ENCODE measurements at regions not wholly inside any gene's neighbourhood (a gene's known extent, or its start where the extent isn't known, plus 50 kb on each side); places are given as distances from the start of the nearest gene placed in this dataset.

DNA sequence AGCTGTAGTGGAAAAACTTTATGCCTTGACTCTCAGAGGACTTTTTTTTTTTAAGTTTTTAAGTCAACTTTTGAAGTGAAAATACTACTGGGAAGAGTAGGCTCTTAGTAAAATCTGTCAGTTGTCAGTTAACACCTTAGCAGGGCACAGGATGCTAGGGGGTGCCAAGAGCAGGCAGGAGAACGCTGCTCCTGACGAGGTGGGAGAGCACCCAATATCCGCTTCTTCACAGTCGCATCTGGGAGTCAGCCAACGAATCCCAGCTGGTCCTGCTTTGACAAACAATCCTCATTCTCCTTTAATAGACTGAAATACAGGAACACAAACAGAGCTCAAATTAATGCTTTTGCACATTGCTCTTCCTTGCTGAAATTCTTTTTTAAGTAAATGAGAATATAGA is 709.5 kb upstream of the ACVR2A start:
- H3K4me3 ChIP-seq (replicated peaks in 1 of 2; ENCODE audit: low read depth in 1 of 2, low read length in 2 of 2): no peak overlapping the region
- H3K79me2 ChIP-seq (ENCODE audit: insufficient read depth, low read length): no peaks in the 10 kb centered on the region
- H3K4me1 ChIP-seq (ENCODE audit: control insufficient read depth in 1 of 2, insufficient read depth in 2 of 2, low read length in 2 of 2): no peaks in the 10 kb centered on the region
- H2AFZ ChIP-seq (ENCODE audit: low read depth, low read length, poor library complexity, severe bottlenecking): no peak overlapping the region
- no TSS peak for BruUV-seq (replicated peaks)
- intact Hi-C loops (cut with micrococcal nuclease): no loop called here
- H3K9me2 ChIP-seq (ENCODE audit: insufficient read depth): no peaks in the 10 kb centered on the region
- H3K9me3 ChIP-seq (ENCODE audit: control insufficient read depth in 1 of 2, insufficient read depth in 1 of 2, low read depth in 1 of 2, low read length in 2 of 2): no peaks in the 10 kb centered on the region
- no peak for TF ChIP-seq CBX3 (IDR thresholded peaks at IDR 0.05; ENCODE audit: low read depth)
- no peak for TF ChIP-seq EGR1 (IDR thresholded peaks at IDR 0.05; ENCODE audit: low read depth)
- TF ChIP-seq, protein P1, sequence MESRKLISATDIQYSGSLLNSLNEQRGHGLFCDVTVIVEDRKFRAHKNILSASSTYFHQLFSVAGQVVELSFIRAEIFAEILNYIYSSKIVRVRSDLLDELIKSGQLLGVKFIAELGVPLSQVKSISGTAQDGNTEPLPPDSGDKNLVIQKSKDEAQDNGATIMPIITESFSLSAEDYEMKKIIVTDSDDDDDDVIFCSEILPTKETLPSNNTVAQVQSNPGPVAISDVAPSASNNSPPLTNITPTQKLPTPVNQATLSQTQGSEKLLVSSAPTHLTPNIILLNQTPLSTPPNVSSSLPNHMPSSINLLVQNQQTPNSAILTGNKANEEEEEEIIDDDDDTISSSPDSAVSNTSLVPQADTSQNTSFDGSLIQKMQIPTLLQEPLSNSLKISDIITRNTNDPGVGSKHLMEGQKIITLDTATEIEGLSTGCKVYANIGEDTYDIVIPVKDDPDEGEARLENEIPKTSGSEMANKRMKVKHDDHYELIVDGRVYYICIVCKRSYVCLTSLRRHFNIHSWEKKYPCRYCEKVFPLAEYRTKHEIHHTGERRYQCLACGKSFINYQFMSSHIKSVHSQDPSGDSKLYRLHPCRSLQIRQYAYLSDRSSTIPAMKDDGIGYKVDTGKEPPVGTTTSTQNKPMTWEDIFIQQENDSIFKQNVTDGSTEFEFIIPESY (IDR thresholded peaks at IDR 0.05; ENCODE audit: extremely low read depth, insufficient replicate concordance, low read length): no peak
- TF ChIP-seq, protein P2, sequence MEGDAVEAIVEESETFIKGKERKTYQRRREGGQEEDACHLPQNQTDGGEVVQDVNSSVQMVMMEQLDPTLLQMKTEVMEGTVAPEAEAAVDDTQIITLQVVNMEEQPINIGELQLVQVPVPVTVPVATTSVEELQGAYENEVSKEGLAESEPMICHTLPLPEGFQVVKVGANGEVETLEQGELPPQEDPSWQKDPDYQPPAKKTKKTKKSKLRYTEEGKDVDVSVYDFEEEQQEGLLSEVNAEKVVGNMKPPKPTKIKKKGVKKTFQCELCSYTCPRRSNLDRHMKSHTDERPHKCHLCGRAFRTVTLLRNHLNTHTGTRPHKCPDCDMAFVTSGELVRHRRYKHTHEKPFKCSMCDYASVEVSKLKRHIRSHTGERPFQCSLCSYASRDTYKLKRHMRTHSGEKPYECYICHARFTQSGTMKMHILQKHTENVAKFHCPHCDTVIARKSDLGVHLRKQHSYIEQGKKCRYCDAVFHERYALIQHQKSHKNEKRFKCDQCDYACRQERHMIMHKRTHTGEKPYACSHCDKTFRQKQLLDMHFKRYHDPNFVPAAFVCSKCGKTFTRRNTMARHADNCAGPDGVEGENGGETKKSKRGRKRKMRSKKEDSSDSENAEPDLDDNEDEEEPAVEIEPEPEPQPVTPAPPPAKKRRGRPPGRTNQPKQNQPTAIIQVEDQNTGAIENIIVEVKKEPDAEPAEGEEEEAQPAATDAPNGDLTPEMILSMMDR (IDR thresholded peaks at IDR 0.05 in 2 of 3, conservative IDR thresholded peaks at IDR 0.05 in 1 of 3; ENCODE audit: borderline replicate concordance in 1 of 3, insufficient read depth in 1 of 3, low read depth in 2 of 3, low read length in 2 of 3): no peak
- TF ChIP-seq RAD21 (IDR thresholded peaks at IDR 0.05; ENCODE audit: low read depth): no peak
- TF ChIP-seq EZH2 (IDR thresholded peaks at IDR 0.05): no peak
- TF ChIP-seq FOSL1 (IDR thresholded peaks at IDR 0.05; ENCODE audit: low read depth): no peak
- no peak for TF ChIP-seq TCF7L2 (IDR thresholded peaks at IDR 0.05; ENCODE audit: borderline replicate concordance, extremely low read depth, insufficient read depth, insufficient read length)
- TF ChIP-seq, protein P3, sequence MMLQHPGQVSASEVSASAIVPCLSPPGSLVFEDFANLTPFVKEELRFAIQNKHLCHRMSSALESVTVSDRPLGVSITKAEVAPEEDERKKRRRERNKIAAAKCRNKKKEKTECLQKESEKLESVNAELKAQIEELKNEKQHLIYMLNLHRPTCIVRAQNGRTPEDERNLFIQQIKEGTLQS (IDR thresholded peaks at IDR 0.05): no peak
- no peak for TF ChIP-seq CEBPB (IDR thresholded peaks at IDR 0.05; ENCODE audit: low read depth)
- ChIA-PET CTCF (no interaction called here), POLR2A (no interaction called here), RAD21 (ENCODE audit: low non-redundant PET in 1 of 2, low total read pairs in 2 of 2, uncharacterized antibody in 2 of 2, unreplicated experiment in 2 of 2) (no interaction called here)
- no peak overlapping the region for H3K4me2 ChIP-seq (ENCODE audit: low read length)
- ATAC-seq (no peak), DNase-seq (ENCODE audit: low read depth, low spot score) (no peak)
- no peaks in the 10 kb centered on the region for H3K36me3 ChIP-seq (ENCODE audit: control insufficient read depth in 1 of 2, insufficient read depth in 2 of 2, low read length in 2 of 2)
- no peaks in the 10 kb centered on the region for H4K20me1 ChIP-seq (ENCODE audit: insufficient read depth)
- no peaks in the 10 kb centered on the region for H3K27me3 ChIP-seq (ENCODE audit: insufficient read depth, low read length)
- no peak overlapping the region for H3K9ac ChIP-seq (ENCODE audit: low read length)
- no peak overlapping the region for H3K27ac ChIP-seq (ENCODE audit: low read depth, low read length)
